H1 (cell line): ENCODE measurements at regions not wholly inside any gene's neighbourhood (a gene's known extent, or its start where the extent isn't known, plus 50 kb on each side); places are given as distances from the start of the nearest gene placed in this dataset.

Experiments used
- CTCF ChIA-PET: fragments of 300-600 bp; sonication (Branson Sonifier 250); formaldehyde crosslinking; loops from one replicate; lab custom pipeline; 2021; ENCODE audit not compliant: partially characterized antibody; lab: Charles Lee
- POLR2A ChIA-PET: fragments of 300-600 bp; sonication (Branson Sonifier 250); formaldehyde crosslinking; loops from one replicate; lab custom pipeline; 2021; ENCODE audit warnings: inconsistent platforms; ENCODE audit not compliant: partially characterized antibody; lab: Charles Lee
- DNase-seq, 2 experiments: peaks; one replicate each; pipeline versions ENCODE4 v3.0.0 to v3.0.0-alpha.2; 2010 to 2022; ENCODE audit warnings: low spot score in 2 of 2, low read depth in 1 of 2, mixed read lengths in 1 of 2
- FAIRE-seq: peaks from 2 replicates; lab custom pipeline; 2011; peaks lifted over from hg19 to GRCh38; lab: Jason Lieb, UNC
- H2AFZ ChIP-seq: 2 replicates; pipeline ENCODE4 v1.8.1; 2012; ENCODE audit warnings: low read length, inconsistent platforms
- H2AK5ac ChIP-seq: 2 replicates; pipeline ENCODE4 v1.6.1; 2013; ENCODE audit warnings: low read depth, low read length
- H2BK120ac ChIP-seq: replicated peaks from 2 replicates; pipeline ENCODE3; 2013; ENCODE audit warnings: low read depth, low read length, inconsistent platforms
- H2BK12ac ChIP-seq: 2 replicates; pipeline ENCODE4 v1.6.1; 2013; ENCODE audit warnings: low read depth, low read length
- H2BK15ac ChIP-seq: 2 replicates; pipeline ENCODE4 v1.6.1; 2013; ENCODE audit warnings: low read length
- H2BK20ac ChIP-seq: 2 replicates; pipeline ENCODE4 v1.6.1; 2013; ENCODE audit warnings: low read length
- H2BK5ac ChIP-seq: 2 replicates; pipeline ENCODE4 v1.6.1; 2013; ENCODE audit warnings: low read depth, low read length
- H3K14ac ChIP-seq: 2 replicates; pipeline ENCODE4 v1.6.1; 2013; ENCODE audit warnings: inconsistent platforms; ENCODE audit not compliant: insufficient read length
- H3K18ac ChIP-seq: 2 replicates; pipeline ENCODE4 v1.6.1; 2013; ENCODE audit warnings: low read length; ENCODE audit errors: extremely low read depth
- H3K23ac ChIP-seq: 2 replicates; pipeline ENCODE4 v1.6.1; 2013; ENCODE audit warnings: inconsistent platforms; ENCODE audit not compliant: insufficient read length
- H3K23me2 ChIP-seq: 2 replicates; pipeline ENCODE4 v1.6.1; 2013; ENCODE audit warnings: low read depth, low read length
- H3K27ac ChIP-seq: 2 replicates; pipeline ENCODE4 v1.6.1; 2011; ENCODE audit warnings: low read depth, low read length, inconsistent platforms
- H3K27me3 ChIP-seq, 4 experiments: replicated peaks in 1 of 4; 1 replicate in 1 of 4; 2 replicates in 3 of 4; pipeline versions ENCODE4 v1.6.1 to v1.8.1; 2011 to 2013; ENCODE audit warnings: low read length in 3 of 4, mild to moderate bottlenecking in 3 of 4, inconsistent platforms in 2 of 4, mixed read lengths in 2 of 4, moderate library complexity in 1 of 4; ENCODE audit not compliant: control insufficient read depth in 3 of 4, insufficient read depth in 3 of 4; ENCODE audit errors: extremely low read depth in 1 of 4
- H3K36me3 ChIP-seq, 4 experiments: 2 replicates each; pipeline versions ENCODE4 v1.6.1 to v1.8.1; 2011 to 2013; ENCODE audit warnings: mild to moderate bottlenecking in 4 of 4, low read length in 3 of 4, moderate library complexity in 2 of 4, control low read depth in 1 of 4, inconsistent platforms in 1 of 4; ENCODE audit not compliant: insufficient read depth in 4 of 4, control insufficient read depth in 2 of 4
- H3K4ac ChIP-seq: replicated peaks from 2 replicates; pipeline ENCODE3; 2013; ENCODE audit warnings: low read length, low read depth, mixed read lengths, inconsistent platforms; ENCODE audit not compliant: insufficient read length
- H3K4me1 ChIP-seq, 4 experiments: replicated peaks in 1 of 4; 1 replicate in 1 of 4; 2 replicates in 3 of 4; pipeline versions ENCODE4 v1.6.1 to v1.8.1; 2011 to 2013; ENCODE audit warnings: low read length in 3 of 4, inconsistent platforms in 2 of 4, mixed read lengths in 1 of 4; ENCODE audit not compliant: insufficient read depth in 4 of 4, control insufficient read depth in 3 of 4
- H3K4me2 ChIP-seq, 2 experiments: 2 replicates each; pipeline versions ENCODE4 v1.6.1 to v1.8.1; 2011 to 2013; ENCODE audit warnings: low read depth in 2 of 2, low read length in 2 of 2, control low read depth in 1 of 2, inconsistent platforms in 1 of 2, mild to moderate bottlenecking in 1 of 2; ENCODE audit not compliant: insufficient read depth in 1 of 2
- H3K4me3 ChIP-seq, 4 experiments: fragments of 200-600, 300-600 bp in 1 of 4; sonication (generic), shearing (Covaris generic), sonication (Bioruptor Twin) in 1 of 4; 2 replicates each; pipeline versions ENCODE4 v1.5.1 to v1.8.1; 2011 to 2016; ENCODE audit warnings: low read length in 4 of 4, low read depth in 3 of 4, control low read depth in 2 of 4, inconsistent platforms in 2 of 4, mild to moderate bottlenecking in 2 of 4, mixed read lengths in 1 of 4, moderate library complexity in 1 of 4; ENCODE audit not compliant: insufficient read depth in 2 of 4; ENCODE audit errors: extremely low read depth in 1 of 4
- H3K56ac ChIP-seq: replicated peaks from 2 replicates; pipeline ENCODE3; 2013; ENCODE audit warnings: low read depth, mild to moderate bottlenecking, mixed read lengths, low read length, inconsistent platforms; ENCODE audit not compliant: insufficient read length
- H3K79me1 ChIP-seq: 2 replicates; pipeline ENCODE4 v1.6.1; 2013; ENCODE audit warnings: low read depth, low read length, control low read depth
- H3K79me2 ChIP-seq, 2 experiments: 2 replicates each; pipeline versions ENCODE4 v1.6.1 to v1.8.1; 2012 to 2013; ENCODE audit warnings: low read length in 2 of 2, mild to moderate bottlenecking in 2 of 2, inconsistent platforms in 1 of 2; ENCODE audit not compliant: insufficient read depth in 2 of 2, control insufficient read depth in 1 of 2
- H3K9ac ChIP-seq, 4 experiments: replicated peaks in 1 of 4; 1 replicate in 1 of 4; 2 replicates in 3 of 4; pipeline versions ENCODE4 v1.6.1 to v1.8.1; 2011 to 2013; ENCODE audit warnings: low read depth in 3 of 4, low read length in 3 of 4, control low read depth in 2 of 4, mild to moderate bottlenecking in 2 of 4, moderate library complexity in 2 of 4, inconsistent platforms in 1 of 4; ENCODE audit errors: extremely low read depth in 1 of 4
- H3K9me3 ChIP-seq, 2 experiments: 2 replicates each; pipeline versions ENCODE4 v1.6.1 to v1.8.1; 2012 to 2013; ENCODE audit warnings: mild to moderate bottlenecking in 2 of 2, moderate library complexity in 2 of 2, control low read depth in 1 of 2, inconsistent platforms in 1 of 2, low read depth in 1 of 2, low read length in 1 of 2, mixed read lengths in 1 of 2; ENCODE audit not compliant: insufficient read depth in 2 of 2
- H4K20me1 ChIP-seq, 2 experiments: replicated peaks in 1 of 2; 2 replicates each; pipeline versions ENCODE3 to v1.8.1; 2011 to 2013; ENCODE audit warnings: inconsistent platforms in 2 of 2, low read length in 2 of 2, mild to moderate bottlenecking in 1 of 2; ENCODE audit not compliant: insufficient read depth in 2 of 2, control insufficient read depth in 1 of 2
- H4K5ac ChIP-seq: 2 replicates; pipeline ENCODE4 v1.6.1; 2013; ENCODE audit warnings: low read length, low read depth, mixed read lengths, inconsistent platforms; ENCODE audit not compliant: insufficient read length
- H4K8ac ChIP-seq: 2 replicates; pipeline ENCODE4 v1.8.0; 2013; ENCODE audit warnings: mild to moderate bottlenecking, moderate library complexity, low read length, inconsistent platforms; ENCODE audit not compliant: insufficient read depth; ENCODE audit errors: extremely low read depth
- H4K91ac ChIP-seq: replicated peaks from 2 replicates; pipeline ENCODE3; 2013; ENCODE audit warnings: low read length, mixed read lengths, inconsistent platforms; ENCODE audit not compliant: insufficient read length
- BRCA1 ChIP-seq: IDR thresholded peaks from 2 replicates; pipeline ENCODE4 v1.6.1; 2012; ENCODE audit warnings: low read depth, low read length, improper control_type of control experiment
- CEBPB ChIP-seq: IDR thresholded peaks from 2 replicates; pipeline ENCODE4 v1.6.1; 2012; ENCODE audit warnings: low read depth, low read length
- CREB1 ChIP-seq: IDR thresholded peaks from 2 replicates; pipeline ENCODE4 v1.6.1; 2012; ENCODE audit warnings: inconsistent platforms
- KDM1A ChIP-seq: fragments of 200-600, 300-600 bp; sonication (generic); IDR thresholded peaks from 2 replicates; pipeline ENCODE4 v1.7.1; 2016; ENCODE audit warnings: mild to moderate bottlenecking, low read length, borderline replicate concordance
- NRF1 ChIP-seq: IDR thresholded peaks from 2 replicates; pipeline ENCODE4 v1.6.1; 2011; ENCODE audit warnings: mild to moderate bottlenecking, low read depth, low read length, improper control_type of control experiment
- POLR2A ChIP-seq, 2 experiments: IDR thresholded peaks; 1 replicate in 1 of 2; 2 replicates in 1 of 2; pipeline ENCODE4 v1.6.1; 2011; ENCODE audit warnings: low read depth in 2 of 2, low read length in 2 of 2, mild to moderate bottlenecking in 2 of 2; ENCODE audit errors: control extremely low read depth in 1 of 2
- SIN3A ChIP-seq, 2 experiments: IDR thresholded peaks in 1 of 2; conservative IDR thresholded peaks in 1 of 2; 2 replicates each; pipeline ENCODE4 v1.6.1; 2011 to 2012; ENCODE audit warnings: low read length in 2 of 2, improper control_type of control experiment in 1 of 2, low read depth in 1 of 2, mild to moderate bottlenecking in 1 of 2
- TBP ChIP-seq: IDR thresholded peaks from 2 replicates; pipeline ENCODE4 v1.6.1; 2011; ENCODE audit warnings: low read depth, low read length, improper control_type of control experiment
- WGBS, 2 experiments: shearing (Covaris generic) in 1 of 2; methylation state at CpG; one replicate each; pipeline versions ENCODE4 v1.1.6 to v1.1.7; 2013 to 2015; ENCODE audit warnings: low lambda C conversion rate in 2 of 2, mixed read lengths in 2 of 2, inconsistent platforms in 1 of 2, low coverage in 1 of 2, missing lambda C conversion rate in 1 of 2; ENCODE audit not compliant: insufficient replicate concordance in 2 of 2, insufficient coverage in 1 of 2, insufficient read length in 1 of 2; ENCODE audit errors: extremely low coverage in 1 of 2, missing lambda C conversion rate in 1 of 2; 5-methylcytosine and 5-hydroxymethylcytosine counted together

DNA sequence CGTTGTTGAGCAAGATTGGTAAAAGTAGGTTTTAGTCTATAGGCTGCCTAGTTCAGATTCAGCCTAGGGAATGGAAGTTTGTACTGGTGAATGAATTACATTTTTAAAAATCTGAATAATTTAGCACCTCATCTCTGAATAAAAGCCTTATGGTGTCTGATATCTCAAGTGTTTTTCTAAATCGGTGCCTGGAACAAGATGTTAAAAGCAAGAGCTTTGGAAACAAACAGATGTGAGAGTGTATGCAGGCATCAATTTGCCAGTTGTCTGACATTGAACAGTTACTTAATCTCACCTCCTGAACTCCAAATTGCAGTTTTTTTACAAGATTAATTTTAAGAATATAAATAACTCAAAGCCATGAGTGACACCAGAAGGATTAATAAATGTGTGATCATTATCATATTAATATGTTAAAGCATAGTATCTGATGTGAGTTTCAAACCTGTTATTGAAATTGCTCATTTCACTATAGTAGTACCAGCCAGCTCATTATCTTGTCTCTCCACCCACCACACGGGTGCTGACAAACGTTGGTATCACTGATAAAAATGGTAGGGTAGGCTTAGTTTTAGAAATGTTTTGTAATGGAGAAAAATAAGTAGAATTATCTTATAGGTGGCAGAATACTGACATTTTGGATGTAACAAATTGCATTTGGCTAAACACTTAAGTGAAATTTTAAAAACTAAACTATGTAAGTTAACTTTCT, 157.3 kb downstream of the FAM83B start:
- H3K4me2 ChIP-seq, result no peak overlapping the region
- H2BK120ac ChIP-seq, result no peak overlapping the region
- no peak overlapping the region for H2AFZ ChIP-seq
- no peak overlapping the region for H4K5ac ChIP-seq
- CTCF ChIA-PET, result interaction anchor here (2.1 kb wide), 1 partner anchor 11 kb away, joined by 5 read pairs; no protein-coding TSS in a partner anchor
- H3K56ac ChIP-seq, result no peak overlapping the region
- H3K23me2 ChIP-seq, result no peaks in the 10 kb centered on the region
- no peaks in the 10 kb centered on the region for H3K79me1 ChIP-seq
- no peak overlapping the region for H4K8ac ChIP-seq
- FAIRE-seq (no peak), DNase-seq (no peak)
- H4K20me1 ChIP-seq, result no peaks in the 10 kb centered on the region
- H2AK5ac ChIP-seq, result no peak overlapping the region
- no peak overlapping the region for H2BK20ac ChIP-seq
- no peak overlapping the region for H2BK5ac ChIP-seq
- H4K91ac ChIP-seq, result no peak overlapping the region
- H3K36me3 ChIP-seq, result no peaks in the 10 kb centered on the region
- no peak overlapping the region for H3K4me3 ChIP-seq
- H3K79me2 ChIP-seq, result no peaks in the 10 kb centered on the region
- H3K27ac ChIP-seq, result no peak overlapping the region
- no peak overlapping the region for H3K18ac ChIP-seq
- H3K4ac ChIP-seq, result no peak overlapping the region
- 0 out of 7 replicates have a peak, but pooled peaks cover 0 to under 1% (median 0%) of the 10 kb centered on the region in 4 experiments for H3K4me1 ChIP-seq
- H3K9me3 ChIP-seq, result no peaks in the 10 kb centered on the region
- POLR2A ChIA-PET, result no interaction called here
- no peak overlapping the region for H3K23ac ChIP-seq
- WGBS, 2 experiments, result 89% methylated on average over 4 of the region's 4 CpGs; no CpG with 5 or more reads in 1 of the 2 experiments
- no peaks in the 10 kb centered on the region for H3K27me3 ChIP-seq
- H2BK15ac ChIP-seq, result no peak overlapping the region
- H3K14ac ChIP-seq, result no peak overlapping the region
- no peak overlapping the region for H2BK12ac ChIP-seq
- no peak overlapping the region for H3K9ac ChIP-seq
- no peak for TF ChIP-seq TBP
- TF ChIP-seq CEBPB, result no peak
- no peak for TF ChIP-seq BRCA1
- TF ChIP-seq NRF1, result no peak
- no peak for TF ChIP-seq KDM1A
- no peak for TF ChIP-seq SIN3A (conservative IDR thresholded peaks at IDR 0.05 in 1 of 2, IDR thresholded peaks at IDR 0.05 in 1 of 2; ENCODE audit: low read depth in 1 of 2, low read length in 2 of 2)
- TF ChIP-seq POLR2A (IDR thresholded peaks at IDR 0.05; ENCODE audit: control extremely low read depth in 1 of 2, low read depth in 2 of 2, low read length in 2 of 2), result no peak
- no peak for TF ChIP-seq CREB1
